H1 (cell line): ENCODE measurements at regions not wholly inside any gene's neighbourhood (a gene's known extent, or its start where the extent isn't known, plus 50 kb on each side); places are given as distances from the start of the nearest gene placed in this dataset.

Experiments used
- CTCF ChIA-PET: fragments of 300-600 bp; sonication (Branson Sonifier 250); formaldehyde crosslinking; loops from one replicate; lab custom pipeline; 2021; ENCODE audit not compliant: partially characterized antibody; lab: Charles Lee
- POLR2A ChIA-PET: fragments of 300-600 bp; sonication (Branson Sonifier 250); formaldehyde crosslinking; loops from one replicate; lab custom pipeline; 2021; ENCODE audit warnings: inconsistent platforms; ENCODE audit not compliant: partially characterized antibody; lab: Charles Lee
- DNase-seq, 2 experiments: peaks; one replicate each; pipeline versions ENCODE4 v3.0.0 to v3.0.0-alpha.2; 2010 to 2022; ENCODE audit warnings: low spot score in 2 of 2, low read depth in 1 of 2, mixed read lengths in 1 of 2
- FAIRE-seq: peaks from 2 replicates; lab custom pipeline; 2011; peaks lifted over from hg19 to GRCh38; lab: Jason Lieb, UNC
- H2AFZ ChIP-seq: 2 replicates; pipeline ENCODE4 v1.8.1; 2012; ENCODE audit warnings: low read length, inconsistent platforms
- H2AK5ac ChIP-seq: 2 replicates; pipeline ENCODE4 v1.6.1; 2013; ENCODE audit warnings: low read depth, low read length
- H2BK120ac ChIP-seq: replicated peaks from 2 replicates; pipeline ENCODE3; 2013; ENCODE audit warnings: low read depth, low read length, inconsistent platforms
- H2BK12ac ChIP-seq: 2 replicates; pipeline ENCODE4 v1.6.1; 2013; ENCODE audit warnings: low read depth, low read length
- H2BK15ac ChIP-seq: 2 replicates; pipeline ENCODE4 v1.6.1; 2013; ENCODE audit warnings: low read length
- H2BK20ac ChIP-seq: 2 replicates; pipeline ENCODE4 v1.6.1; 2013; ENCODE audit warnings: low read length
- H2BK5ac ChIP-seq: 2 replicates; pipeline ENCODE4 v1.6.1; 2013; ENCODE audit warnings: low read depth, low read length
- H3K14ac ChIP-seq: 2 replicates; pipeline ENCODE4 v1.6.1; 2013; ENCODE audit warnings: inconsistent platforms; ENCODE audit not compliant: insufficient read length
- H3K18ac ChIP-seq: 2 replicates; pipeline ENCODE4 v1.6.1; 2013; ENCODE audit warnings: low read length; ENCODE audit errors: extremely low read depth
- H3K23ac ChIP-seq: 2 replicates; pipeline ENCODE4 v1.6.1; 2013; ENCODE audit warnings: inconsistent platforms; ENCODE audit not compliant: insufficient read length
- H3K23me2 ChIP-seq: 2 replicates; pipeline ENCODE4 v1.6.1; 2013; ENCODE audit warnings: low read depth, low read length
- H3K27ac ChIP-seq: 2 replicates; pipeline ENCODE4 v1.6.1; 2011; ENCODE audit warnings: low read depth, low read length, inconsistent platforms
- H3K27me3 ChIP-seq, 4 experiments: replicated peaks in 1 of 4; 1 replicate in 1 of 4; 2 replicates in 3 of 4; pipeline versions ENCODE4 v1.6.1 to v1.8.1; 2011 to 2013; ENCODE audit warnings: low read length in 3 of 4, mild to moderate bottlenecking in 3 of 4, inconsistent platforms in 2 of 4, mixed read lengths in 2 of 4, moderate library complexity in 1 of 4; ENCODE audit not compliant: control insufficient read depth in 3 of 4, insufficient read depth in 3 of 4; ENCODE audit errors: extremely low read depth in 1 of 4
- H3K36me3 ChIP-seq, 4 experiments: 2 replicates each; pipeline versions ENCODE4 v1.6.1 to v1.8.1; 2011 to 2013; ENCODE audit warnings: mild to moderate bottlenecking in 4 of 4, low read length in 3 of 4, moderate library complexity in 2 of 4, control low read depth in 1 of 4, inconsistent platforms in 1 of 4; ENCODE audit not compliant: insufficient read depth in 4 of 4, control insufficient read depth in 2 of 4
- H3K4ac ChIP-seq: replicated peaks from 2 replicates; pipeline ENCODE3; 2013; ENCODE audit warnings: low read length, low read depth, mixed read lengths, inconsistent platforms; ENCODE audit not compliant: insufficient read length
- H3K4me1 ChIP-seq, 4 experiments: replicated peaks in 1 of 4; 1 replicate in 1 of 4; 2 replicates in 3 of 4; pipeline versions ENCODE4 v1.6.1 to v1.8.1; 2011 to 2013; ENCODE audit warnings: low read length in 3 of 4, inconsistent platforms in 2 of 4, mixed read lengths in 1 of 4; ENCODE audit not compliant: insufficient read depth in 4 of 4, control insufficient read depth in 3 of 4
- H3K4me2 ChIP-seq, 2 experiments: 2 replicates each; pipeline versions ENCODE4 v1.6.1 to v1.8.1; 2011 to 2013; ENCODE audit warnings: low read depth in 2 of 2, low read length in 2 of 2, control low read depth in 1 of 2, inconsistent platforms in 1 of 2, mild to moderate bottlenecking in 1 of 2; ENCODE audit not compliant: insufficient read depth in 1 of 2
- H3K4me3 ChIP-seq, 4 experiments: fragments of 200-600, 300-600 bp in 1 of 4; sonication (generic), shearing (Covaris generic), sonication (Bioruptor Twin) in 1 of 4; 2 replicates each; pipeline versions ENCODE4 v1.5.1 to v1.8.1; 2011 to 2016; ENCODE audit warnings: low read length in 4 of 4, low read depth in 3 of 4, control low read depth in 2 of 4, inconsistent platforms in 2 of 4, mild to moderate bottlenecking in 2 of 4, mixed read lengths in 1 of 4, moderate library complexity in 1 of 4; ENCODE audit not compliant: insufficient read depth in 2 of 4; ENCODE audit errors: extremely low read depth in 1 of 4
- H3K56ac ChIP-seq: replicated peaks from 2 replicates; pipeline ENCODE3; 2013; ENCODE audit warnings: low read depth, mild to moderate bottlenecking, mixed read lengths, low read length, inconsistent platforms; ENCODE audit not compliant: insufficient read length
- H3K79me1 ChIP-seq: 2 replicates; pipeline ENCODE4 v1.6.1; 2013; ENCODE audit warnings: low read depth, low read length, control low read depth
- H3K79me2 ChIP-seq, 2 experiments: 2 replicates each; pipeline versions ENCODE4 v1.6.1 to v1.8.1; 2012 to 2013; ENCODE audit warnings: low read length in 2 of 2, mild to moderate bottlenecking in 2 of 2, inconsistent platforms in 1 of 2; ENCODE audit not compliant: insufficient read depth in 2 of 2, control insufficient read depth in 1 of 2
- H3K9ac ChIP-seq, 4 experiments: replicated peaks in 1 of 4; 1 replicate in 1 of 4; 2 replicates in 3 of 4; pipeline versions ENCODE4 v1.6.1 to v1.8.1; 2011 to 2013; ENCODE audit warnings: low read depth in 3 of 4, low read length in 3 of 4, control low read depth in 2 of 4, mild to moderate bottlenecking in 2 of 4, moderate library complexity in 2 of 4, inconsistent platforms in 1 of 4; ENCODE audit errors: extremely low read depth in 1 of 4
- H3K9me3 ChIP-seq, 2 experiments: 2 replicates each; pipeline versions ENCODE4 v1.6.1 to v1.8.1; 2012 to 2013; ENCODE audit warnings: mild to moderate bottlenecking in 2 of 2, moderate library complexity in 2 of 2, control low read depth in 1 of 2, inconsistent platforms in 1 of 2, low read depth in 1 of 2, low read length in 1 of 2, mixed read lengths in 1 of 2; ENCODE audit not compliant: insufficient read depth in 2 of 2
- H4K20me1 ChIP-seq, 2 experiments: replicated peaks in 1 of 2; 2 replicates each; pipeline versions ENCODE3 to v1.8.1; 2011 to 2013; ENCODE audit warnings: inconsistent platforms in 2 of 2, low read length in 2 of 2, mild to moderate bottlenecking in 1 of 2; ENCODE audit not compliant: insufficient read depth in 2 of 2, control insufficient read depth in 1 of 2
- H4K5ac ChIP-seq: 2 replicates; pipeline ENCODE4 v1.6.1; 2013; ENCODE audit warnings: low read length, low read depth, mixed read lengths, inconsistent platforms; ENCODE audit not compliant: insufficient read length
- H4K8ac ChIP-seq: 2 replicates; pipeline ENCODE4 v1.8.0; 2013; ENCODE audit warnings: mild to moderate bottlenecking, moderate library complexity, low read length, inconsistent platforms; ENCODE audit not compliant: insufficient read depth; ENCODE audit errors: extremely low read depth
- H4K91ac ChIP-seq: replicated peaks from 2 replicates; pipeline ENCODE3; 2013; ENCODE audit warnings: low read length, mixed read lengths, inconsistent platforms; ENCODE audit not compliant: insufficient read length
- ASH2L ChIP-seq: fragments of 200-600, 300-600 bp; sonication (generic); IDR thresholded peaks from one replicate; pipeline ENCODE4 v1.7.1; 2017; ENCODE audit warnings: low read length
- BCL11A ChIP-seq, 2 experiments: IDR thresholded peaks; one replicate each; pipeline ENCODE4 v1.6.1; 2011; ENCODE audit warnings: low read depth in 2 of 2, low read length in 2 of 2, mild to moderate bottlenecking in 2 of 2
- CHD2 ChIP-seq: IDR thresholded peaks from 2 replicates; pipeline ENCODE4 v1.6.1; 2012; ENCODE audit warnings: low read length, improper control_type of control experiment
- EGR1 ChIP-seq: IDR thresholded peaks from 2 replicates; pipeline ENCODE4 v1.6.1; 2011; ENCODE audit warnings: low read depth, low read length, borderline replicate concordance
- EP300 ChIP-seq, 2 experiments: IDR thresholded peaks; 1 replicate in 1 of 2; 2 replicates in 1 of 2; pipeline ENCODE4 v1.6.1; 2011 to 2012; ENCODE audit warnings: low read depth in 2 of 2, low read length in 2 of 2, mild to moderate bottlenecking in 2 of 2, borderline replicate concordance in 1 of 2, inconsistent platforms in 1 of 2, moderate library complexity in 1 of 2
- FOSL1 ChIP-seq: IDR thresholded peaks from 2 replicates; pipeline ENCODE4 v1.6.1; 2011; ENCODE audit warnings: mild to moderate bottlenecking, low read depth, low read length, moderate library complexity; ENCODE audit not compliant: insufficient read depth
- GTF2F1 ChIP-seq: IDR thresholded peaks from 2 replicates; pipeline ENCODE4 v1.6.1; 2012; ENCODE audit warnings: low read depth, low read length, improper control_type of control experiment, borderline replicate concordance
- HDAC2 ChIP-seq, 2 experiments: fragments of 300-600 bp in 1 of 2; sonication (generic) in 1 of 2; IDR thresholded peaks; 2 replicates each; pipeline ENCODE4 v1.6.1; 2011 to 2012; ENCODE audit warnings: low read depth in 2 of 2, low read length in 2 of 2, mild to moderate bottlenecking in 2 of 2, moderate library complexity in 2 of 2, borderline replicate concordance in 1 of 2, inconsistent platforms in 1 of 2
- KDM1A ChIP-seq: fragments of 200-600, 300-600 bp; sonication (generic); IDR thresholded peaks from 2 replicates; pipeline ENCODE4 v1.7.1; 2016; ENCODE audit warnings: mild to moderate bottlenecking, low read length, borderline replicate concordance
- KDM5A ChIP-seq: fragments of 200-600 bp; IDR thresholded peaks from 2 replicates; pipeline ENCODE4 v1.7.1; 2012; ENCODE audit warnings: mild to moderate bottlenecking, low read length, inconsistent platforms, mixed read lengths
- RBBP5 ChIP-seq: IDR thresholded peaks from 2 replicates; pipeline ENCODE4 v1.7.1; 2012; ENCODE audit warnings: low read depth, mild to moderate bottlenecking, inconsistent platforms, low read length, moderate library complexity, borderline replicate concordance
- RFX5 ChIP-seq: IDR thresholded peaks from 2 replicates; pipeline ENCODE4 v1.6.1; 2011; ENCODE audit warnings: low read depth, low read length, improper control_type of control experiment, borderline replicate concordance
- RNF2 ChIP-seq: fragments of 200-900, 300-1000 bp; sonication (generic); IDR thresholded peaks from 2 replicates; pipeline ENCODE4 v1.7.1; 2016; ENCODE audit warnings: borderline replicate concordance, low read depth, mild to moderate bottlenecking, antibody characterized with exemption, low read length; ENCODE audit not compliant: poor library complexity, severe bottlenecking; ENCODE audit errors: missing control alignments
- SIX5 ChIP-seq: IDR thresholded peaks from 2 replicates; pipeline ENCODE4 v1.6.1; 2011; ENCODE audit warnings: mild to moderate bottlenecking, low read depth, low read length
- WGBS, 2 experiments: shearing (Covaris generic) in 1 of 2; methylation state at CpG; one replicate each; pipeline versions ENCODE4 v1.1.6 to v1.1.7; 2013 to 2015; ENCODE audit warnings: low lambda C conversion rate in 2 of 2, mixed read lengths in 2 of 2, inconsistent platforms in 1 of 2, low coverage in 1 of 2, missing lambda C conversion rate in 1 of 2; ENCODE audit not compliant: insufficient replicate concordance in 2 of 2, insufficient coverage in 1 of 2, insufficient read length in 1 of 2; ENCODE audit errors: extremely low coverage in 1 of 2, missing lambda C conversion rate in 1 of 2; 5-methylcytosine and 5-hydroxymethylcytosine counted together

DNA sequence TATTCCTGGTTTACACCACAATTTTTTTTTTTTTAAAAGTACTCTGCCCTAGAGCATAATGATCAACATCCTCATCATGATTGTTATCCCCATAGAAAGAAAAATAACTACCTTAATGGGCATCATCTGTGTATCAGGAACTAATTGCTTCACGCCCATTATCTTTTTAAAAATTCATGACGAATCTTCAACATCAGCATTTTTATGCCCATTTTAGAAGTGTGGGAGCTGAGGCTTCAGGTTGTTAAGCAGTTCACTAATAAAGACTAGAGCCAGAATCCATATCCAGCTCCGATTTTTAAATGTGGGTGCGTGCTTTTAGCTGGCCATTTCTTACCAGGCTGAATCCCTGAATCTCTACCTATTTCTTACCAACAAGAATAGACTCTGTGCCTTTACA lies 92.9 kb upstream of the KCNA4 start:
- Histone ChIP-seq H2BK15ac (no peak overlapping the region), H3K4ac (no peak overlapping the region), H3K4me2 (no peak overlapping the region), H3K14ac (no peak overlapping the region), H4K5ac (no peak overlapping the region), H4K20me1 (peaks cover 0 to 4% of the 10 kb centered on the region in 2 experiments), H2BK5ac (no peak overlapping the region), H3K23me2 (no peaks in the 10 kb centered on the region), H2BK12ac (no peak overlapping the region), H3K56ac (no peak overlapping the region), H3K18ac (no peak overlapping the region), H3K9me3 (no peaks in the 10 kb centered on the region), H2BK120ac (no peak overlapping the region), H3K27ac (no peak overlapping the region), H4K91ac (no peak overlapping the region), H2AFZ (no peak overlapping the region), H3K4me3 (no peak overlapping the region), H3K9ac (no peak overlapping the region), H3K23ac (no peak overlapping the region), H4K8ac (no peak overlapping the region), H2AK5ac (no peak overlapping the region), H3K36me3 (no peaks in the 10 kb centered on the region), H3K79me1 (no peaks in the 10 kb centered on the region), H2BK20ac (no peak overlapping the region), H3K27me3 (peaks cover 10 to 45% (median 29%) of the 10 kb centered on the region in 4 experiments), H3K4me1 (no peaks in the 10 kb centered on the region), H3K79me2 (no peaks in the 10 kb centered on the region)
- ChIA-PET POLR2A (no interaction called here), CTCF (interaction anchor here (0.6 to 6.3 kb wide), 5 partner anchors 14 to 335 kb away, joined by 3 to 36 read pairs (median 4); no protein-coding TSS in a partner anchor)
- WGBS, 2 experiments = 91% methylated on average over 4 of the region's 4 CpGs; no CpG with 5 or more reads in 1 of the 2 experiments
- DNase-seq = no peak
- no peak for FAIRE-seq
- TF ChIP-seq FOSL1 = no peak
- TF ChIP-seq KDM5A = no peak
- TF ChIP-seq RFX5 = no peak
- TF ChIP-seq GTF2F1 = no peak
- TF ChIP-seq HDAC2 (IDR thresholded peaks at IDR 0.05; ENCODE audit: borderline replicate concordance in 1 of 2, low read depth in 2 of 2, low read length in 2 of 2) = no peak
- no peak for TF ChIP-seq EGR1
- TF ChIP-seq CHD2 = no peak
- no peak for TF ChIP-seq RBBP5
- TF ChIP-seq RNF2 = no peak
- TF ChIP-seq SIX5 = no peak
- TF ChIP-seq EP300 (IDR thresholded peaks at IDR 0.05; ENCODE audit: borderline replicate concordance in 1 of 2, low read depth in 2 of 2, low read length in 2 of 2) = no peak
- no peak for TF ChIP-seq BCL11A (IDR thresholded peaks at IDR 0.05; ENCODE audit: low read depth in 2 of 2, low read length in 2 of 2)
- TF ChIP-seq ASH2L = no peak
- TF ChIP-seq KDM1A = no peak
